Endodermal cell (in vitro differentiated cells): ENCODE measurements at regions not wholly inside any gene's neighbourhood (a gene's known extent, or its start where the extent isn't known, plus 50 kb on each side); places are given as distances from the start of the nearest gene placed in this dataset.

Experiments used
- DNase-seq: peaks from one replicate; pipeline ENCODE4 v3.0.0-alpha.2; 2017
- H3K27ac ChIP-seq: 2 replicates; pipeline ENCODE4 v1.5.1; 2013; ENCODE audit warnings: mild to moderate bottlenecking, low read depth, low read length, moderate library complexity
- H3K27me3 ChIP-seq: 2 replicates; pipeline ENCODE4 v1.6.1; 2013; ENCODE audit warnings: mild to moderate bottlenecking, low read length, moderate library complexity; ENCODE audit not compliant: insufficient read depth, control insufficient read depth, poor library complexity, severe bottlenecking
- H3K36me3 ChIP-seq: 2 replicates; pipeline ENCODE4 v1.7.0; 2013; ENCODE audit warnings: mild to moderate bottlenecking, low read length, moderate library complexity; ENCODE audit not compliant: control insufficient read depth, insufficient read depth
- H3K4me1 ChIP-seq: one replicate; pipeline ENCODE4 v1.7.0; 2013; ENCODE audit warnings: low read length; ENCODE audit not compliant: control insufficient read depth, insufficient read depth
- H3K4me3 ChIP-seq: 2 replicates; pipeline ENCODE4 v1.5.1; 2013; ENCODE audit warnings: mild to moderate bottlenecking, low read length, moderate library complexity
- H3K9ac ChIP-seq: 2 replicates; pipeline ENCODE4 v1.6.1; 2013; ENCODE audit warnings: mild to moderate bottlenecking, low read length, moderate library complexity; ENCODE audit not compliant: poor library complexity, severe bottlenecking; ENCODE audit errors: extremely low read depth
- H3K9me3 ChIP-seq: 2 replicates; pipeline ENCODE4 v1.6.1; 2013; ENCODE audit warnings: mild to moderate bottlenecking, low read length, moderate library complexity; ENCODE audit not compliant: control insufficient read depth
- H3K27ac Mint-ChIP-seq: 2 replicates; pipeline ENCODE4 v1.8.0; 2020; ENCODE audit warnings: mixed read lengths
- H3K27me3 Mint-ChIP-seq: 2 replicates; pipeline ENCODE4 v1.8.0; 2021; ENCODE audit warnings: mild to moderate bottlenecking, mixed read lengths; ENCODE audit not compliant: insufficient read depth
- H3K36me3 Mint-ChIP-seq: 2 replicates; pipeline ENCODE4 v1.8.0; 2020; ENCODE audit warnings: low read depth, mixed read lengths
- H3K4me1 Mint-ChIP-seq: 2 replicates; pipeline ENCODE4 v1.8.0; 2020; ENCODE audit warnings: mixed read lengths
- H3K4me3 Mint-ChIP-seq: 2 replicates; pipeline ENCODE4 v1.8.0; 2020; ENCODE audit warnings: mild to moderate bottlenecking, moderate library complexity, mixed read lengths
- H3K9me3 Mint-ChIP-seq: 2 replicates; pipeline ENCODE4 v1.8.0; 2020; ENCODE audit warnings: mild to moderate bottlenecking, mixed read lengths
- CTCF ChIP-seq: fragments of 200-600 bp; sonication (generic); conservative IDR thresholded peaks from 2 replicates; pipeline ENCODE4 v1.5.0; 2021; ENCODE audit warnings: antibody characterized with exemption, mild to moderate bottlenecking
- WGBS, 2 experiments: methylation state at CpG; one replicate each; pipeline versions ENCODE4 v1.1.5 to v1.1.7; 2013; ENCODE audit warnings: missing lambda C conversion rate in 2 of 2, mixed read lengths in 1 of 2; ENCODE audit not compliant: insufficient coverage in 1 of 2, insufficient read length in 1 of 2; 5-methylcytosine and 5-hydroxymethylcytosine counted together

- 90 to 93% methylated on average over 10 to 13 of the region's 13 CpGs for WGBS, 2 experiments
- H3K27ac ChIP-seq = no peak overlapping the region
- no peak overlapping the region for H3K4me3 Mint-ChIP-seq
- H3K4me1 ChIP-seq = no peaks in the 10 kb centered on the region
- H3K27me3 Mint-ChIP-seq = peaks cover 58% of the 10 kb centered on the region
- no peak for TF ChIP-seq CTCF
- peaks cover 12% of the 10 kb centered on the region for H3K4me1 Mint-ChIP-seq
- no peak for DNase-seq
- H3K9me3 Mint-ChIP-seq = no peaks in the 10 kb centered on the region
- no peaks in the 10 kb centered on the region for H3K36me3 Mint-ChIP-seq
- no peak overlapping the region for H3K9ac ChIP-seq
- peaks cover 35% of the 10 kb centered on the region for H3K27me3 ChIP-seq
- H3K9me3 ChIP-seq = no peaks in the 10 kb centered on the region
- no peak overlapping the region for H3K27ac Mint-ChIP-seq
- H3K36me3 ChIP-seq = no peaks in the 10 kb centered on the region
- H3K4me3 ChIP-seq = no peak overlapping the region
Observed at GRCh38 chr17:77886387-77886728, 72.1 kb upstream of the TNRC6C start.

- H3K27ac Mint-ChIP-seq = no peak overlapping the region
- no peaks in the 10 kb centered on the region for H3K9me3 ChIP-seq
- H3K4me1 ChIP-seq = no peaks in the 10 kb centered on the region
Observed at GRCh38 chr17:77887110-77887463, 71.4 kb upstream of the TNRC6C start.

GRCh38 chr17:77887464-77888241 lies 70.8 kb upstream of the TNRC6C start:
- peaks cover 54% of the 10 kb centered on the region for H3K27me3 Mint-ChIP-seq
- H3K4me1 ChIP-seq = no peaks in the 10 kb centered on the region

More at GRCh38 chr17:77887110-77887463, 71.4 kb upstream of the TNRC6C start:
- no peak overlapping the region for H3K4me3 ChIP-seq
- no peaks in the 10 kb centered on the region for H3K36me3 ChIP-seq
- peaks cover 35% of the 10 kb centered on the region for H3K27me3 ChIP-seq
- no peaks in the 10 kb centered on the region for H3K9me3 Mint-ChIP-seq
- H3K27ac ChIP-seq = no peak overlapping the region
- no peak overlapping the region for H3K4me3 Mint-ChIP-seq
- H3K36me3 Mint-ChIP-seq = no peaks in the 10 kb centered on the region
- WGBS, 2 experiments = 85% methylated on average over 4 of the region's 4 CpGs; no CpG with 5 or more reads in 1 of the 2 experiments
- TF ChIP-seq CTCF = no peak
- peaks cover 58% of the 10 kb centered on the region for H3K27me3 Mint-ChIP-seq
- no peak for DNase-seq
- peak overlapping the region; percentile 9 for H3K9ac ChIP-seq
- peaks cover 7% of the 10 kb centered on the region for H3K4me1 Mint-ChIP-seq

More at GRCh38 chr17:77887464-77888241, 70.8 kb upstream of the TNRC6C start:
- Mint-ChIP-seq H3K27ac (no peak overlapping the region), H3K4me1 (peaks cover 7% of the 10 kb centered on the region), H3K36me3 (no peaks in the 10 kb centered on the region), H3K9me3 (no peaks in the 10 kb centered on the region), H3K4me3 (peak overlapping the region; percentile 33)
- peak overlapping the region; percentile 68 for H3K4me3 ChIP-seq
- H3K27ac ChIP-seq = no peak overlapping the region
- H3K9ac ChIP-seq = peak overlapping the region; percentile 9
- no peaks in the 10 kb centered on the region for H3K36me3 ChIP-seq
- TF ChIP-seq CTCF = no peak
- no peak for DNase-seq
- H3K27me3 ChIP-seq = peaks cover 35% of the 10 kb centered on the region
- 65 to 67% methylated on average over 32 to 44 of the region's 44 CpGs for WGBS, 2 experiments
- no peaks in the 10 kb centered on the region for H3K9me3 ChIP-seq
